OCI-LY3 (cell line): ENCODE measurements at regions not wholly inside any gene's neighbourhood (a gene's known extent, or its start where the extent isn't known, plus 50 kb on each side); places are given as distances from the start of the nearest gene placed in this dataset.

Source experiments
- H2AFZ ChIP-seq: fragments of 200-600, 300-600 bp; shearing (Covaris generic); 2 replicates; pipeline ENCODE4 v1.6.0; 2014; ENCODE audit warnings: antibody characterized with exemption, low read depth, low read length
- H3K27ac ChIP-seq: fragments of 200-600, 300-600 bp; sonication (generic); 2 replicates; pipeline ENCODE4 v1.5.1; 2014; ENCODE audit warnings: mild to moderate bottlenecking, low read length, moderate library complexity, mixed read lengths
- H3K27me3 ChIP-seq: fragments of 200-600, 300-600 bp; sonication (generic); 2 replicates; pipeline ENCODE4 v1.6.1; 2014; ENCODE audit warnings: low read depth, low read length, mixed read lengths
- H3K36me3 ChIP-seq: fragments of 200-600, 300-600 bp; sonication (generic); replicated peaks from 2 replicates; pipeline ENCODE3; 2014; ENCODE audit warnings: low read depth, low read length, mixed read lengths
- H3K4me1 ChIP-seq: fragments of 300-600, 200-600 bp; sonication (generic); 2 replicates; pipeline ENCODE4 v1.6.1; 2014; ENCODE audit warnings: low read length, mixed read lengths
- H3K4me2 ChIP-seq: fragments of 200-600, 300-600 bp; sonication (generic); 2 replicates; pipeline ENCODE4 v1.6.1; 2014; ENCODE audit warnings: low read length, mixed read lengths
- H3K4me3 ChIP-seq: fragments of 300-600, 200-600 bp; sonication (generic); 2 replicates; pipeline ENCODE4 v1.5.1; 2014; ENCODE audit warnings: antibody characterized with exemption, mild to moderate bottlenecking, low read length, moderate library complexity
- H3K79me2 ChIP-seq: fragments of 300-600, 200-600 bp; shearing (Covaris generic); 2 replicates; pipeline ENCODE4 v1.6.1; 2014; ENCODE audit warnings: mild to moderate bottlenecking, low read length, mixed read lengths
- H3K9ac ChIP-seq: fragments of 300-600, 200-600 bp; shearing (Covaris generic); 2 replicates; pipeline ENCODE4 v1.6.0; 2014; ENCODE audit warnings: mild to moderate bottlenecking, low read length, moderate library complexity
- H3K9me3 ChIP-seq: fragments of 200-600, 300-600 bp; shearing (Covaris generic); 2 replicates; pipeline ENCODE4 v1.6.1; 2014; ENCODE audit warnings: low read length, mixed read lengths; ENCODE audit not compliant: insufficient read depth
- H4K20me1 ChIP-seq: fragments of 200-600, 300-600 bp; sonication (generic); 2 replicates; pipeline ENCODE4 v1.6.1; 2016; ENCODE audit warnings: low read length, mixed read lengths; ENCODE audit not compliant: insufficient read depth
- CTCF ChIP-seq: fragments of 200-600, 300-600 bp; sonication (generic); IDR thresholded peaks from 2 replicates; pipeline ENCODE4 v1.5.1; 2014; ENCODE audit warnings: antibody characterized with exemption, low read length, low read depth
- EZH2phosphoT487 ChIP-seq: fragments of 200-600 bp; shearing (Covaris generic); IDR thresholded peaks from 2 replicates; pipeline ENCODE4 v1.6.1; 2018; ENCODE audit warnings: antibody characterized with exemption, mixed run types, low read depth

GRCh38 chr18:24726727-24727492 lies 266.5 kb downstream of the HRH4 start:
- Histone ChIP-seq H3K4me2 (peak overlapping the region; percentile 44), H4K20me1 (no peaks in the 10 kb centered on the region), H2AFZ (no peak overlapping the region), H3K36me3 (no peaks in the 10 kb centered on the region), H3K4me1 (no peaks in the 10 kb centered on the region), H3K27ac (no peak overlapping the region), H3K4me3 (no peak overlapping the region), H3K27me3 (peaks cover 46% of the 10 kb centered on the region), H3K9me3 (no peaks in the 10 kb centered on the region), H3K9ac (no peak overlapping the region), H3K79me2 (no peaks in the 10 kb centered on the region)
- TF ChIP-seq CTCF (peak; percentile 92), EZH2phosphoT487 (no peak)

- TF ChIP-seq EZH2phosphoT487 (no peak), CTCF (peak; percentile 10; the same call in 1 of the 2 replicates)
- no peak overlapping the region for H3K9ac ChIP-seq
- no peak overlapping the region for H3K27ac ChIP-seq
- H3K36me3 ChIP-seq: no peaks in the 10 kb centered on the region
- H4K20me1 ChIP-seq: no peaks in the 10 kb centered on the region
- H3K79me2 ChIP-seq: no peaks in the 10 kb centered on the region
- no peak overlapping the region for H3K4me3 ChIP-seq
- H3K4me2 ChIP-seq: no peak overlapping the region
- H3K9me3 ChIP-seq: no peaks in the 10 kb centered on the region
- H3K4me1 ChIP-seq: no peaks in the 10 kb centered on the region
- H3K27me3 ChIP-seq: peaks cover 46% of the 10 kb centered on the region
- no peak overlapping the region for H2AFZ ChIP-seq
Observed at GRCh38 chr18:24727685-24728084, 267.2 kb downstream of the HRH4 start.

- Histone ChIP-seq H3K4me3 (no peak overlapping the region), H3K9ac (no peak overlapping the region), H3K4me2 (no peak overlapping the region), H4K20me1 (no peaks in the 10 kb centered on the region), H3K4me1 (no peaks in the 10 kb centered on the region), H3K36me3 (no peaks in the 10 kb centered on the region), H2AFZ (no peak overlapping the region), H3K27ac (no peak overlapping the region), H3K27me3 (peaks cover 41% of the 10 kb centered on the region), H3K9me3 (no peaks in the 10 kb centered on the region), H3K79me2 (no peaks in the 10 kb centered on the region)
- TF ChIP-seq CTCF (no peak), EZH2phosphoT487 (no peak)
Observed at GRCh38 chr18:24731158-24731557, 270.7 kb downstream of the HRH4 start.

GRCh38 chr18:24731981-24732380 lies 271.5 kb downstream of the HRH4 start:
- TF ChIP-seq CTCF (no peak), EZH2phosphoT487 (no peak)
- Histone ChIP-seq H3K4me2 (no peak overlapping the region), H2AFZ (no peak overlapping the region), H3K4me3 (no peak overlapping the region), H3K36me3 (no peaks in the 10 kb centered on the region), H3K9ac (no peak overlapping the region), H3K9me3 (no peaks in the 10 kb centered on the region), H3K79me2 (no peaks in the 10 kb centered on the region), H3K27me3 (peaks cover 41% of the 10 kb centered on the region), H4K20me1 (no peaks in the 10 kb centered on the region), H3K4me1 (no peaks in the 10 kb centered on the region), H3K27ac (no peak overlapping the region)
